Chondrocyte (in vitro differentiated cells): ENCODE measurements at regions not wholly inside any gene's neighbourhood (a gene's known extent, or its start where the extent isn't known, plus 50 kb on each side); places are given as distances from the start of the nearest gene placed in this dataset.

Source experiments
- DNase-seq: peaks from one replicate; pipeline ENCODE4 v3.0.0; 2021; ENCODE audit warnings: mixed read lengths, low spot score
- H3K27ac Mint-ChIP-seq: one replicate; pipeline ENCODE4 v1.8.0; 2021; ENCODE audit warnings: mild to moderate bottlenecking, moderate library complexity, mixed read lengths; ENCODE audit not compliant: unreplicated experiment
- H3K27me3 Mint-ChIP-seq: 2 replicates; pipeline ENCODE4 v1.8.0; 2021; ENCODE audit warnings: low read depth, mixed read lengths
- H3K36me3 Mint-ChIP-seq: 2 replicates; pipeline ENCODE4 v1.8.0; 2021; ENCODE audit warnings: low read depth, mixed read lengths
- H3K4me1 Mint-ChIP-seq: 2 replicates; pipeline ENCODE4 v1.8.0; 2021; ENCODE audit warnings: low read depth, mild to moderate bottlenecking, mixed read lengths
- H3K4me3 Mint-ChIP-seq: one replicate; pipeline ENCODE4 v1.8.0; 2021; ENCODE audit warnings: mild to moderate bottlenecking, moderate library complexity, mixed read lengths; ENCODE audit not compliant: unreplicated experiment
- H3K9me3 Mint-ChIP-seq: 2 replicates; pipeline ENCODE4 v1.8.0; 2021; ENCODE audit warnings: low read depth, mixed read lengths
- CTCF ChIP-seq: fragments of 200-600 bp; sonication (generic); IDR thresholded peaks from 2 replicates; pipeline ENCODE4 v1.5.0; 2021; ENCODE audit warnings: antibody characterized with exemption, mild to moderate bottlenecking, moderate library complexity

GRCh38 chr15:69906256-69907185 lies 191.2 kb downstream of the TLE3 start:
- Mint-ChIP-seq H3K9me3 (no peaks in the 10 kb centered on the region), H3K4me3 (no peak overlapping the region), H3K36me3 (peaks cover 3% of the 10 kb centered on the region), H3K4me1 (peaks cover 12% of the 10 kb centered on the region), H3K27ac (no peak overlapping the region), H3K27me3 (peaks cover 17% of the 10 kb centered on the region)
- no peak for DNase-seq
- no peak for TF ChIP-seq CTCF

GRCh38 chr15:69908060-69908459 lies 189.7 kb downstream of the TLE3 start:
- Mint-ChIP-seq H3K27ac (no peak overlapping the region), H3K36me3 (peaks cover 3% of the 10 kb centered on the region), H3K4me1 (peaks cover 12% of the 10 kb centered on the region), H3K4me3 (no peak overlapping the region), H3K27me3 (peaks cover 11% of the 10 kb centered on the region), H3K9me3 (no peaks in the 10 kb centered on the region)
- no peak for DNase-seq
- no peak for TF ChIP-seq CTCF

- Mint-ChIP-seq H3K4me1 (peaks cover 7% of the 10 kb centered on the region), H3K36me3 (peaks cover 3% of the 10 kb centered on the region), H3K9me3 (no peaks in the 10 kb centered on the region), H3K27ac (no peak overlapping the region), H3K27me3 (peaks cover 15% of the 10 kb centered on the region), H3K4me3 (no peak overlapping the region)
- TF ChIP-seq CTCF: no peak
- no peak for DNase-seq
Measured at GRCh38 chr15:69908590-69909420, 188.9 kb downstream of the TLE3 start.

- Mint-ChIP-seq H3K36me3 (peaks cover 3% of the 10 kb centered on the region), H3K4me3 (no peak overlapping the region), H3K27ac (no peak overlapping the region), H3K9me3 (no peaks in the 10 kb centered on the region), H3K4me1 (peaks cover 2% of the 10 kb centered on the region), H3K27me3 (peaks cover 15% of the 10 kb centered on the region)
- DNase-seq: no peak
- TF ChIP-seq CTCF: no peak
Measured at GRCh38 chr15:69909719-69910444, 187.8 kb downstream of the TLE3 start.

GRCh38 chr15:69910514-69910913 lies 187.2 kb downstream of the TLE3 start:
- Mint-ChIP-seq H3K27ac (no peak overlapping the region), H3K27me3 (peaks cover 15% of the 10 kb centered on the region), H3K4me1 (peaks cover 2% of the 10 kb centered on the region), H3K36me3 (peaks cover 3% of the 10 kb centered on the region), H3K4me3 (no peak overlapping the region), H3K9me3 (no peaks in the 10 kb centered on the region)
- no peak for TF ChIP-seq CTCF
- DNase-seq: no peak
